ENCODE measurements at regions not wholly inside any gene's neighbourhood (a gene's known extent, or its start where the extent isn't known, plus 50 kb on each side); places are given as distances from the start of the nearest gene placed in this dataset.

DNA sequence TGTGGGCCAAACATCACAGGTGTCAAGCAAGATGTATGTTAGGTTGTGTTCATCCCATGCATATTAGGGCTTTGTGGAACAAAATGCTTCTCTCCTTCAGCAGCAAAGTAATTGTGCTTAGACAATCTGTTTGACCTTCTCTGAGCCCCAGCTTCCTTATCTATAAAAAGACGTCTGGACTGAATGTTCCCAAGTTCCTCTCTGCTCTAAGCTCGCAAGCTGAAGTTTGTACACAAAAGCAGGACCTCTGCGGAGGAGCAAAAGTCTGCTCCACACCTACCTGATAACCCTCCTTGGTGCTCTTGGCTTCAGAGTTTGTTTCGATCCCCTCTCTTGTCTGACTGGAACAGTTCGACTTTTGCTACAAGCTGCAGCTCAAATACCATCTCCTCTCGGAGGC, 95.7 kb upstream of the UBL3 start:
- no peak for DNase-seq

DNA sequence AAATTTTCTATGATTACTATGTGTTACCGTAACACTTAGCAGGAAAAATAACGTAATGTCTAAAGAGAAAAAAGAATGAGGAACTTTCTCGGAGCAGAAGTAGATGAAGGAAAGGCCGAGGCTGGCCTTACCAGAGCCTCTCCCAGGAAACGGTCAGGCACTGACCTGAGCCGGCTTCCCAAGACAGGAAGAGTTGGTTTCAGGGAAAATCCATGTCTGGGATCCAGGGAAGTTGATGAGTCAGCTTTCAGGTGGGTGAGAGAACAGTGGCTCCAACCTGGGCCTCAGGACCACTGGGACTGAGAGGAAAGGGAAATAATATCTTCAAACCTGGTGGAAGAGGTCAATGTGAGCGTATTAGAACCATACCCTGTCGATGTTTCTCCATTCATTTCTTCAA, 93.3 kb upstream of the UBL3 start:
- no peak for DNase-seq

GRCh38 chr13:29943273-29943672, 92.9 kb upstream of the UBL3 start:
- DNase-seq: no peak

DNA sequence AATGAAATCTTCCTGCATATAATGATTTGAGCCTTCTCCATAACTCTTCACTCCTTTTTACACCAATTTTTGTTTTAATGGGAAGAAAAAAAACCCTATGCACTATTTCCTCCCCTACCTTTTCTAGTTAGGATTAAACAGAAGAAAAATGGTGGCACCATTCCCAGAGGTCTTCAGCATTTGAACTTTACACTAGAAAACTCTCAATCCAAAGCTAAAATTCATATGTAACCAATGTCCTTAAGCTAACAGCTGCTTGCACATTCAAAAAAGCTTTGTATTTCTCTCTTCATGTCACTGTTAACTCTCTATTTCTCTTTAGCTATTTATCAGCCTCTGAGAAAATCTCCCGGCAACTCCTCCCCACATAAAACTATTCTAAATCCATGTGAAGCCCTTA, 90.3 kb upstream of the UBL3 start:
- no peak for DNase-seq

GRCh38 chr13:29939158-29939557, 88.7 kb upstream of the UBL3 start:
- DNase-seq: no peak

DNA sequence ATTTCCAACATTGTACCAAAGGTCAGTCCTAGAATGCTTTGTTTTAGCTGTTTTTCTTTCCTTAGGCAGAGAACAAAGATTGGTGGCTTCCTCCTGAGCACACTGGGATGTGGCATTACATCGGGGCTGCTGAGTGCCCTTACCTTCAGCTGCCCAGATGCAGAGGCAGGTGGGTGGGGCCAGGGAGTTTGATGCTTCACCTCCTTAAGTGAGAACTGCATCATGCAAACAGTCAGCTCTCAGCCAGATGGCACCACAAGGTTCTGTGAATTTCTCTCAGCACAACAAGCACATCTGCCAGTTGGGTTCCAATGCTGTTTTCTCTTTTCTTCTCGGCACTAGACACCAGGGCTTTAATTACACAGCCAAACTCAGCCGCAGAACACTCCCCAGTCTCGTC, 87.4 kb upstream of the UBL3 start:
- no peak for DNase-seq

- no peak for DNase-seq
Observed at GRCh38 chr13:29937379-29937778, 87.0 kb upstream of the UBL3 start.

DNA sequence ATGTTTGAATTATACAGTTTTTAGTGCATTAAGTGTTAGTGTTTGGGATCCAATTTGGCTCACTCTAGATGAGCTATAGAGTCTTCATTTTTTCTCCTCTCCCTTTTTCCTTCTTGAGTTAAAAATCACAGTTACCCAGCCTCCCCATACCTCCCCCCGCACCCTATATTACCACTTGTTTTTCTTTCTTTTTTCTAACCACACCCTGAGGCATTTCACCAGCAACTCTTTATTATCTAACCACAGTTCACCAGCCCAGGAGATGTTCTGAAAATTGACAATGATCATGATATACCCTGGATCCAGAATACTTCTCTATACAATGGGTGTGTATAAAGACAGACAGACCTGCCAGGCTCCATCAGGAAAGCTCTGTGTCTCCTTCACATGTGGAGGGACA, 86.5 kb upstream of the UBL3 start:
- DNase-seq: no peak

DNA sequence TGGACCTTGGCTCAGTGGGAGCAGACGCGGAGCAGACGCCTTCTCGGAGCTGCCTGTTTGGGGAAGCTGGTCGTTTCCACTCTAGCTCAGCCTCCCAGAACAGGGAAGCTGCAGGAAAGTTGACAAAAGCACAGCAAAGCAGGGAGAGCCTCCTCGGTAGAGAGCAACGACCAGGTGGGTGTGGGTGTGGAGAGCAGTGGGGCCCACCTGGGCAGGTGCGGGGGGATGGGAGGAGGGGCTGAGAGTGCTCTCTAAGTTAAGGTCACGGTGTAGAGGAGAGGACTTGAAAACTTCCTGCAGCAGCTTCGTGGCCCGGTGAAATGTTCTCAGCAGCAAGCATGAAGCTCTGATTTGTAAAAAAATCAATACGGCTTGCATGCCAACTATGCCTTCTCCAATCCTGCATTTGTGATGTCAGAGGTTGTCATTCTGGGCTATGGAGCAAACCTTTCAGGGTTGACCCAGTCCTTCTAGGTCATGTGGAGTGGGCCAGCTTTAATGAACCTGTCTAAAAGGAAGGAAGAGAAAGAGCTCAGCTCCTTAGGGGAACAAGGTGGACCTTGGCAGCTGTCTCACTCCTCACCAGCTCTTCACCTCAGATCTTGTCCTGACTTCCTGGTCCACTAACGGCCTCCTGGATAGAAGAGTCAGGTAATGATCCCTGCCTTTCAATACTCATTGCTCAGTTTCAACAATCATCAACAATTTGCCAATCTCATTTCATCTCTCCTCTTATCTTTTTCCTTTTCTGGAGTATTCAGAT, 85.8 kb upstream of the UBL3 start:
- DNase-seq: no peak

DNA sequence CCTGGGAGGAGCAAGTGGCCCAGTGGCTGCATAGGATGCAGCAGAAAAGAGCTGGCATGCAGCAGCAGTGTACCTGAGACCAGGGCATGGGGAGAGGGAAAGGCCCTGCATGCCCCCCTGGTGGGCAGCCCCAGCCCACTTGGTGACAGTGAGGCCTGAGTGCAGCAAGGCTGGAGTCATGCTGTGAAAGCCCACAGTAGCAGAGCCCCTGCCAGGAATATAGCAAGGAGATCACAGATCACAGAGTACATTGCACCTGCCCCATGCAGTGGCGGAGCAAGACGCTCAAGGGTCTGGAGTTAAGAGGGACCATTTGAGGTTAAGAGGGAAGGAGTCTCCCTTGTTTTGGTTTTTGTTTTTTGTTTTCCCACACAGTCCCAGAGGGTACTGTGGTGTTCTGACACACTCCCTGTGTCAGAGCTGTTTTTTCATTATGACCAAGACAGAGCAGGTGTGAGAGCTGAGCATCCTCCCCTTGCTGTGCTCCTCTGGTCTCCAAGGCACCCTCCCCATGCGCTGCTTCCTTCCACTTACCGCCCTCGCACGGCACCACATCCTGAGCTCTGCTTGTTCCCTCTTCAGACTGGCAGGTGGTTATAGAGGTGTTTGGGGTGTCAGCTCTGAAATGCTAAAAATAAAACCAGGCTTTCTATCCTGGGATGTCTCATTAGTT, 85.0 kb upstream of the UBL3 start:
- no peak for DNase-seq

DNA sequence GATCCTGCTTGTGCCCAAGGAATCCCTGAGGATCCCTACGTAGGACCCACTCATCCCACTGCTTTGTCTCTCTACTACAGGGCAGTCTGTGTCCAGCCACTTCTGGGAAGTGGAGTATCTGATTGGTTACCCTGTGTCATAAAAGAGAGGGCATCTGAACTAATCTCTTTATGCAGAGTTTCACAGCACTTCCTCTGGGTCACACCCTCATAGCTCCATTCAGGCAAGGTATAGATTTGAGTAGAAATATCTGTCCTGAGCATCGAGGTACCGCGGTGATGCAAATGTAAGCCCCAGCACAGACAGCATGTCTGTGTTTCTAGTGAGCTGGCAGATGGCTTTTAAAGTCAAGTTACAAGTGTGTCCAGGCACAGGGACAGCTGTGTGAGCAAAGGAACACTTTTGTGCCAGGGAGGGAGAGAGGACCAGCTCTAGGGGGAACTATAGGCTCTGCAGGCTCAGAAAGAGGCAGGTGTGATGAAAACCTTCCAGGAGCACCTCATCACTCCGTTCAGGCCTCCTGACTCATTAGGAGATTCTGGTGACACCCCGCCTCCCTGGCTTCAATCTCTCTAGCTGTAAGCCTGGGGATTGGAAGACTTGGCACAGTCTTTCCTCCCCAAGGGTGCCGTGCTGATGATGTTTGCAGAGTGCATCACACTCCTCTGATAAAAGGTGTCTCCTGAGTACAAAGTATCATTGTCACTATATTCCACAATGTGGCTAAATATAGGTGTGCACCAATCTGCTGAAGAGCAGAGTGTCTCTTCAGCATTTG, 84.3 kb upstream of the UBL3 start:
- DNase-seq: no peak

GRCh38 chr13:29933401-29933800, 83.0 kb upstream of the UBL3 start:
- DNase-seq: no peak

GRCh38 chr13:29931696-29932095, 81.3 kb upstream of the UBL3 start:
- DNase-seq: no peak

DNA sequence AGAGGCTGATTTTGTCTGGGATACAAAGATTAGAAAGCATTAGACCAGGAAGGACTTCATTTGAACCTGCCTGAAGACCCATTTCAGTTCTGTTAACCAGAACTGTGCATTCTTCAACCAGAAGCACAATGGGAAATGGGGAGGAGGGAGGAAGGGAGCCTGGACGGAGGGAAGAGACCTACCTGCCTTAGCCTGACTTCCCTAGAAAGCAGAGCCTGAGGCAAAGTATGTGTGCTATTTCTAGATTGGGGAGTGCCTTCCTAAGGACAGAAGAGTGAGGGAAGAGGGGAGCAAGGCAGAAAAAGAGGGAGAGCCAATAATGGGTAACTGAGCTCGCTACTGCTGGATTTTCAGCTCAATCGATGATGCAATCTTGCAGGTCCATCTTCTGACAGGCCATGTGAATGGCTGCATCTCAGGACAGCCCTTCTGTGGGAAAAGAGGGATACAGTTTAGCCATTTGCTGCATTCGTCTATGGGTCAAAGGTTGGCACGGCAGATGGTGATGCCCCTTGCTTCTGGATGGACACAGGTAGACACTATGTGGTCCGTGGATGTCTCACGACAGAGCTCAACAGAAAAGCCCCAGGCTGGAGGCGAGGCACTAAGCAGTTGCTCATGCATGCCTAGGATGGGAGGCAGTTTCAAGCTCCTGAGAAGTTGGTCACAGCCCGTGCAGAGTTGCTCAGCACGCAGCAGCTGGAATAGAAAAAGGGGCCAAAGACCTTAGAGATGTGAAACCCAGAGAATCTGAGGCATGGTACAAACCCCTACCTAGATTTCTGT, 78.8 kb upstream of the UBL3 start:
- DNase-seq: no peak

DNA sequence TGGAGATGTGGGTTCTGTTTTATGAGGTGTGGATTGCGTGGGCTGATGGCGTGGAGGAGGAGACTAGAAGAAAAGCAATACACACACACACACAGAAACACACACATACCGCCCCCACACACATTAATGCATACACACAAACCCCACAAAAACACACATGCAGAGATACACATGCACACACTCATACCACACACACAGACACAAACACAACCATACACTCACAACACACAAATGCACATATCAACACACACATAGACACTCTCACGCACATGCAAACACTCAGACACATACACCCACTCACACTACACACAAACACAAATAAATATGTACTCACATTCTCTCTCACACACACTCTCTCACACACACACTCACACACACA, 75.7 kb upstream of the UBL3 start:
- DNase-seq: no peak

DNA sequence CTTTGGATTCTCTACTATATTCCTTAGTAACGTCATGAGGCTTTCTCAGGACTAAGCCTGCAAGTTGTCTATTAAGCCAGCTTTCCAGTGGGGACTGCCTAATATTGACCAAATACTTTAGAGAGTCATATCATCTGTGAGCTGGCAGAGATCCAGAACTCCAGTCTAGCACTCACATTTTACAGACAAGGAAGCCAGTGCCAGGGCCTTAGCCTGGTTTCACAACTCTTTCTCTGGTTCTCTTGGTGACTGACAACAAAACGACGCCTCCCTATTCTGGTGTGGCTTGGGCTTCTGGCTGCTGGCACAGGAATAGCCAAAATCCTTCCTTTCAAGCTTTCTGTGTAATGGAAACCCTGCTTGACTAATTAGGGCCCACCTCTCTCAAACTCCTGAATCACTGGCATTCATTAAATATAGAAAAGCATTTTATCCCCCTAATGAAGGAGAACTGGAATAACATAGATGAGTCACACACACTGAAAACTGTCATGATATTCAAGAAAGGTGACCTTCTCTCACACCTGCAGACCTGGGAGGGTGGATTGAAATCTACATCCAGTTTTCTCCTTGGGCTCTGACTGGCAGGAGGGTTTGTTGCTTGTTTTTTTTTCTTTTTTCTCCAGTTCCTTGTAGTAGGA, 75.2 kb upstream of the UBL3 start:
- DNase-seq: peak; percentile 54 to 59

DNA sequence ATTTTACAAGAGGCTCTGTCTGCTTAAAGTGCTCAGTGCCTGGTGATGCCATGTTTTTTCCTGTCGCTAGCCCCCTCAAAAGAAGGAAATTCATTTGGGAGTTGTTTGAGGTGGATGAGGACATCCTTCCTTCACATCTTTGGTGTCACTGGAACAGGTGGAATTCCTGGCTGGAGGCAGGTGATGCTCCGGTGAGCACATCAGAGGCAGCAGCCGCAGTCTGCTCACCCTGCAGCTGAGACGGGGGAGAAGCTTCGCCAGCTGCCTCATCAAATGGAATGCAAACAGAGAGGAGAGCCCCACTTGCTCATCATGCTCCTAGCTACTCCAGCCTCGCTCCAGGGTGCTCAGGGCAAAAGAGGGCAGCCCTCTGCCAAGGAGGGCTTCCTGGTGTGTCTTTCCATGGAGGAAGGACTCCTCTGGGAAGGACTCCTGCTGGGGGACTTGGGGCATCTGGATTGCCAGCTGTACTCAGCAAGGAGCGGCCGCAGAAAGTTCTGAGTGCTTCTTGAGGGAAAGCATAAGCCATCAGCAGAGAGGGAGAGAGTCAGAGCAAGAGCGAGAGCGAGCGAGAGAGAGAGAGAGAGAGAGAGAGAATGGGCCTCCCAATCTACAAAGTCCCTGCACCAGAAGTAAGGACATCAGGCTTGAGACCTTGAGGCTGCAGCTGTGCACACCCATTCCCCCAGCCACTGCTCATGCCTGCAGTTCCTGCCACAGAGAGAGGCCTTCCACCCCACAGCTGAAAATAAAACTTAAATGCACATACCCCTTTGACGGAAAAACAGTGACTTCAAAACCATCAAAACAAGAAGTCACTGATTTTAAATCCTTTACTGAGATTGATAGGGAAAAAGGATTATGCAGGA, 74.3 kb upstream of the UBL3 start:
- DNase-seq: peak; percentile 33 to 64

GRCh38 chr13:29923554-29924481, 73.4 kb upstream of the UBL3 start:
- DNase-seq: peak; percentile 70 to 75

GRCh38 chr13:29922896-29923295, 72.5 kb upstream of the UBL3 start:
- no peak for DNase-seq

DNA sequence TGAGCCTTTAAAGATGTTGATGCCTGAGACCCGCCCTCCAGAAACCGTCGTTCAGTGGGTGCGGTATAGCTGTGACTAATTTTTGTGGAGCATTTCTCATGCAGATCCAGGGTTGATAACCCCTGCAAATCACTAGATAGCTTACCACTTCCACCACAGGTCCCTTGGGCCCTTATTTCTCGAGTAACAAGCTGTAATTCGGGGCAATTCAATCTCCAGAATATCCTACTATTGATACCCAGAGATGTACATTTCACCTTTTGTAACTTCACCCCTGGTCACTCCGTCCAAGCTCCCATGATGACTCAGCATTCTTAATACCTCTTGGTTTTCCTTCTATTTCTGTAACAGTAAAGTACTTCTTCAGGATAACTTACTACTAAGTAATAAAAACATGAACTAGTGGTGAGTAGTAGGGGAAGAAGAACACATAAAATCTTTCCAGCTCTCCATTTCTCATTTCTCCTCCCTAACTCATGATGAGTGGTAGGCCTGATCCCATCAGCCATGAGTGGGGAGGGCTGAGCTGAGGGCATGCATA, 71.9 kb upstream of the UBL3 start:
- DNase-seq: no peak
